22Rv1 (cell line): ENCODE measurements at regions not wholly inside any gene's neighbourhood (a gene's known extent, or its start where the extent isn't known, plus 50 kb on each side); places are given as distances from the start of the nearest gene placed in this dataset.

Experiments
- H3K27ac ChIP-seq: fragments of 450-650 bp; 2 replicates; pipeline ENCODE4 v1.5.1; 2017
- CTCF ChIP-seq: fragments of 450-650 bp; IDR thresholded peaks from 2 replicates; pipeline ENCODE4 v1.5.1; 2017; ENCODE audit warnings: mild to moderate bottlenecking
- ZFX ChIP-seq: fragments of 450-650 bp; IDR thresholded peaks from 2 replicates; pipeline ENCODE4 v1.6.1; 2017; ENCODE audit warnings: antibody characterized with exemption, borderline replicate concordance

- TF ChIP-seq ZFX (no peak), CTCF (no peak)
- no peak overlapping the region for H3K27ac ChIP-seq
Measured at GRCh38 chr1:98021126-98021525, 100.3 kb upstream of the DPYD start.

GRCh38 chr1:98019747-98020146, 98.9 kb upstream of the DPYD start:
- TF ChIP-seq ZFX (no peak), CTCF (no peak)
- no peak overlapping the region for H3K27ac ChIP-seq

GRCh38 chr1:98018074-98018473, 97.2 kb upstream of the DPYD start:
- TF ChIP-seq ZFX, result no peak
- TF ChIP-seq CTCF, result no peak
- no peak overlapping the region for H3K27ac ChIP-seq

GRCh38 chr1:98017184-98017583, 96.3 kb upstream of the DPYD start:
- TF ChIP-seq CTCF, result no peak
- TF ChIP-seq ZFX, result no peak

GRCh38 chr1:98008373-98008772, 87.5 kb upstream of the DPYD start:
- H3K27ac ChIP-seq, result no peak overlapping the region

More at GRCh38 chr1:98017184-98017583, 96.3 kb upstream of the DPYD start:
- no peak overlapping the region for H3K27ac ChIP-seq

GRCh38 chr1:98005326-98006010, 84.6 kb upstream of the DPYD start:
- no peak overlapping the region for H3K27ac ChIP-seq
- no peak for TF ChIP-seq CTCF
- TF ChIP-seq ZFX, result no peak

More at GRCh38 chr1:98008373-98008772, 87.5 kb upstream of the DPYD start:
- no peak for TF ChIP-seq ZFX
- TF ChIP-seq CTCF, result no peak

GRCh38 chr1:98003442-98003841, 82.6 kb upstream of the DPYD start:
- no peak overlapping the region for H3K27ac ChIP-seq
- TF ChIP-seq CTCF (no peak), ZFX (no peak)
